HL-60/S4 (cell line): ENCODE measurements at regions not wholly inside any gene's neighbourhood (a gene's known extent, or its start where the extent isn't known, plus 50 kb on each side); places are given as distances from the start of the nearest gene placed in this dataset.

Experiments used
- in situ Hi-C: fragments of 300-500 bp; cut with MboI; formaldehyde crosslinking; loops from 2 replicates; pipeline ENCODE4 v1.14.3; 2022; ENCODE audit warnings: low sequenced_read_pairs

- in situ Hi-C loops = loop anchor here (10.0 to 25.0 kb wide), 3 partner anchors 413 to 1236 kb away; partner anchors contain the start of gene DAZL
Observed at GRCh38 chr3:17848102-17848501, 105.7 kb upstream of the TBC1D5 start.

DNA sequence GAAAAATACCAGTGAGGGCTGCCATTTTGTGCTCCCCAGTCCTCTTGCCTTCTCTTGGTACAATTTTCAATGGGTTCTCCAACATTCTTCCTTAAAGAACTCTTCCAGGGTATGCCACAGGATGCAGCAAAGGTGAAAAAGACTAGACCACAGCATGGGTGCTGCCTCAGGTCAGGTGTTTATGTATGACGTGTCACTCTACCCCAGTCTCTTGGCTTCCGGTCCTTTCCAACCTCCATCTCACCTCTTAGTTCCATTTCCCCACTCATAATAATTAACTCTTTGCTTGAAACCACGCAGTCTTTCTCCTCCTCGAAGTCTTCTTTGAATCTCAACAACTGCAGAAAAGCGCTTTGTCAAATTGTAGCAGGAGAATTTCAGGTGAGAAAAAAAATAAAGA is 104.7 kb upstream of the TBC1D5 start:
- in situ Hi-C loops = loop anchor here (10.0 to 25.0 kb wide), 3 partner anchors 412 to 1235 kb away; partner anchors contain the start of gene DAZL

GRCh38 chr3:17846466-17846865 is 104.0 kb upstream of the TBC1D5 start:
- in situ Hi-C loops = loop anchor here (10.0 to 25.0 kb wide), 3 partner anchors 412 to 1234 kb away; partner anchors contain the start of gene DAZL

- in situ Hi-C loops = loop anchor here (10.0 to 25.0 kb wide), 3 partner anchors 410 to 1233 kb away; partner anchors contain the start of gene DAZL
Observed at GRCh38 chr3:17845026-17845812, 102.8 kb upstream of the TBC1D5 start.

DNA sequence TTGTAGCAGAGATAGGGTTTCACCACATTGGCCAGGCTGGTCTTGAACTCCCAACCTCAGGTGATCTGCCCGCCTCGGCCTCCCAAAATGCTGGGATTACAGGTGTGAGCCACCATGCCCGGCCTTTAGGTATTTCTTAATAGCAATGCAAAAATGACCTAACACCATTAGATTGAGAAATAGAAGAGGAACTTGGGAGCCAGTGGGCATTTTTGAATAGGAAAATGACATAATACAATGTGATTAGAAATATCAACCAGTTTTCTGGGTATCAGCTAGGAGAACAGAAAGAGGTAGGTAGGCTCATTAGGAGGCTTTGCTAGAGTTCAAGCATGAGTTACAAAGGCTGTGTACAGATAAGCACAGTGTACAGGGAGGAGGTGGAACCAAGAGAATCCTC is 101.8 kb upstream of the TBC1D5 start:
- in situ Hi-C loops = loop anchor here (10.0 to 25.0 kb wide), 3 partner anchors 409 to 1232 kb away; partner anchors contain the start of gene DAZL

GRCh38 chr3:17841190-17841828 is 98.9 kb upstream of the TBC1D5 start:
- in situ Hi-C loops = loop anchor here (10.0 to 25.0 kb wide), 3 partner anchors 407 to 1229 kb away; partner anchors contain the start of gene DAZL

- in situ Hi-C loops = loop anchor here (10.0 to 25.0 kb wide), 3 partner anchors 406 to 1228 kb away; partner anchors contain the start of gene DAZL
Observed at GRCh38 chr3:17840651-17841050, 98.2 kb upstream of the TBC1D5 start.

DNA sequence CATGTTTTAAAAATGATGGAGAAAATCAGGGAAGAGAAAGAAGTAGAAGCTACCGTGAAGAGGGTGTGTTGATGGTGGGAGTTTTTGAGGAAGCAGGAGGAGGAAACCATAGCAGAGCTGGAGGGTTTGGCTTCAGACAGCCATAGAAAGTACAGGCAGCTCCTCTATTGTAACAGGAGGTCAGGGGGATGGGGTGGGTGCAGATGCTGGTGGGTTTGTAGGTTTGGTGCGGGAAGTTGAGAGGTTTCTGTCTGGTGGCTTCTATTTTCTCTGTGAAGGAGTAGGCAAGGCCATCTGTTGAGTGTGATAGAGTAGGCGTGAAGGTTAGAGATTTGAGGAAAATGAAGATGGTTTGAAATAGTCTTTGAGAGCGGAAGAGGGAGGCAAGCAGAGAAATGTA is 97.7 kb upstream of the TBC1D5 start:
- in situ Hi-C loops = loop anchor here (10.0 to 25.0 kb wide), 3 partner anchors 405 to 1228 kb away; partner anchors contain the start of gene DAZL

GRCh38 chr3:17836919-17837318 is 94.5 kb upstream of the TBC1D5 start:
- in situ Hi-C loops = loop anchor here (25.0 kb wide), 2 partner anchors 575 to 1225 kb away; partner anchors contain the start of gene DAZL

GRCh38 chr3:17836092-17836491 is 93.7 kb upstream of the TBC1D5 start:
- in situ Hi-C loops = loop anchor here (25.0 kb wide), 2 partner anchors 574 to 1224 kb away; partner anchors contain the start of gene DAZL

- in situ Hi-C loops = loop anchor here (25.0 kb wide), 2 partner anchors 572 to 1222 kb away; partner anchors contain the start of gene DAZL
Observed at GRCh38 chr3:17833786-17834559, 91.5 kb upstream of the TBC1D5 start.

DNA sequence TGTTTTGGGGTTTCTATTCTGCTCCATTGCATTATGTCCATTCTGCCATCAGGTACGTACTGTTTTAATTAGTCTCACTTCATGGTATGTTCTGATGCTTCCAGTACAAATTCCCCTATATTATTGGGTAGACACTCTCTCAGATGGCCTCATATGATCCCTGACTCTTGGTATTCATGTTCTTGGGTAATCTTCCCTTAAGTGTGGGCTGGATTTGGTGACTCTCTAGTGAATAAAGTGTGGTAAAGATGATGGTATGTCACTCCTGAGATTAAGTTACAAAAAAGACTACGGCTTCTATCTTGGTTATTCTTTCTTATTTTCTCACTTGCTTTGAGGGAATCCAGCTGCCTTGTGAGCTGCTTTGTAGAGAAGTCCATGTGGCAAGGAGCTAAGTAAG is 89.6 kb upstream of the TBC1D5 start:
- in situ Hi-C loops = loop anchor here (25.0 kb wide), 2 partner anchors 570 to 1220 kb away; partner anchors contain the start of gene DAZL

GRCh38 chr3:17831366-17831765 is 88.9 kb upstream of the TBC1D5 start:
- in situ Hi-C loops = loop anchor here (25.0 kb wide), 2 partner anchors 569 to 1219 kb away; partner anchors contain the start of gene DAZL

- in situ Hi-C loops = loop anchor here (25.0 kb wide), 2 partner anchors 568 to 1218 kb away; partner anchors contain the start of gene DAZL
Observed at GRCh38 chr3:17830788-17831187, 88.4 kb upstream of the TBC1D5 start.

DNA sequence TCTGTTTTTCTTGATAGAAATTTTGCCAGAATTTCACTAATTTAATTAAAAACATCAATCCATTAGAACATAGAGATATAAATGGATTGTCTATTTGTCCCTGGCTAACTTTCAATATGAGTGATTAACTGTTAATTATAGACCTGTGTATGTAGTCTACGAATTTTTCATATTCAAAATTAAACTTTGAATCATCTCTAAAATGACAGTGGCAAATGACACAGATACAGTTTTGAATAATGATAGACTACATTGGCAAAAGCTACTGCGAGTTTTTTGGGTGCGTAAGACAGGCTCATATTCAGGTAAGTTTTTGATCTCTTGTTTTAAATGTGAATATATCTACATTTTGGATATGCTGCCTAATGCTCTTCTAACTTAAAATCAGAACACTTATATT is 86.0 kb upstream of the TBC1D5 start:
- in situ Hi-C loops = loop anchor here (25.0 kb wide), 2 partner anchors 566 to 1216 kb away; partner anchors contain the start of gene DAZL

GRCh38 chr3:17825298-17825697 is 82.9 kb upstream of the TBC1D5 start:
- in situ Hi-C loops = loop anchor here (25.0 kb wide), 2 partner anchors 563 to 1213 kb away; partner anchors contain the start of gene DAZL

DNA sequence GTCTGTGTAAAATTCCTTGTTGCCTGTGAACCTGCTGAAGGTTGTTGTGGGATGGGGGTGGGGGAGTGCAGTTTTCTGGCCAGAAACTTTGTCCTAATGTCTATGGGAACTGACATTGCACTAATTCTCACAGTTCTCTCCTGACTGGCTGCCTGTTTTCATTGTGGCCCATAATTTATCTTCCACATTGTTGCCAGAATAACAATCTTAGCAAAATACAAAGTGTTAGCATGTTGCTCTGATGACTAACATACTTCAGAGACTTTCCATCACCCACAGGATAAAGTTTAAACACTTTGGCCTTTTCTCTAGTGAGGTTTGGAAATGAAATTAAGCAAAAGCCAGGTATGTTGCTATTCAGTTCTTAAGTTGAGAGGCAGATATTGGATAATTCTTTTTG is 81.4 kb upstream of the TBC1D5 start:
- in situ Hi-C loops = no loop called here

- in situ Hi-C loops = no loop called here
Observed at GRCh38 chr3:17823036-17823435, 80.6 kb upstream of the TBC1D5 start.

DNA sequence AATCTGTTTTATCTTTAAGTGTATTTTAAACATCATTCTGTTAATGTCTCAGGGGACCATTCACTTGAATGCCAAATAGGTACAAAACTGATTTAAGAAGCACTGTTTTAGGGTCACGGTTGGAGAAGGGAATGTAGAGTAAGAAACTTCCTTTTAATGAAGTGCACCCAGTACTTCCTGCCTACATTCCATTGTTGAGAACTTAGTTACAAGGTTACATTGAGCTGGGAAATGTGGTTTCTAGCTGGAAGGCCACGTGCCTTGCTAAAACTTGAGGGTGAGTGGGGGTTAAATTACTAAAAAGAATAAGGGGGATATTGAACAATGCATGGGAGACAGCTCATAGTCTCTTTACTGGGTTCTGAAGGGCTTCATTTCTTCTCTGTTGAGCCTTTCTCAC is 78.3 kb upstream of the TBC1D5 start:
- in situ Hi-C loops = no loop called here

- in situ Hi-C loops = no loop called here
Observed at GRCh38 chr3:17820275-17820674, 77.8 kb upstream of the TBC1D5 start.
